ENCODE measurements at regions not wholly inside any gene's neighbourhood (a gene's known extent, or its start where the extent isn't known, plus 50 kb on each side); places are given as distances from the start of the nearest gene placed in this dataset.

GRCh38 chr13:72132075-72132474 lies 265.1 kb upstream of the DACH1 start:
- TF ChIP-seq POLR2A (IDR thresholded peaks at IDR 0.05): no peak
- TF ChIP-seq CTCF (IDR thresholded peaks at IDR 0.05): no peak

Data from Peyer's patch (tissue), 4 donors.